Breast epithelium (tissue), 3 donors: ENCODE measurements at regions not wholly inside any gene's neighbourhood (a gene's known extent, or its start where the extent isn't known, plus 50 kb on each side); places are given as distances from the start of the nearest gene placed in this dataset.

Experiments used
- CTCF ChIP-seq, 3 donors: fragments of 450-650 bp; IDR thresholded peaks; one replicate each; pipeline ENCODE4 v1.5.1; 2016 to 2017; ENCODE audit warnings: antibody characterized with exemption in 3 of 3, mild to moderate bottlenecking in 3 of 3, moderate library complexity in 3 of 3
- POLR2A ChIP-seq: fragments of 450-650 bp; IDR thresholded peaks from one replicate; pipeline ENCODE4 v1.6.1; 2016; ENCODE audit warnings: antibody characterized with exemption, mild to moderate bottlenecking, moderate library complexity

DNA sequence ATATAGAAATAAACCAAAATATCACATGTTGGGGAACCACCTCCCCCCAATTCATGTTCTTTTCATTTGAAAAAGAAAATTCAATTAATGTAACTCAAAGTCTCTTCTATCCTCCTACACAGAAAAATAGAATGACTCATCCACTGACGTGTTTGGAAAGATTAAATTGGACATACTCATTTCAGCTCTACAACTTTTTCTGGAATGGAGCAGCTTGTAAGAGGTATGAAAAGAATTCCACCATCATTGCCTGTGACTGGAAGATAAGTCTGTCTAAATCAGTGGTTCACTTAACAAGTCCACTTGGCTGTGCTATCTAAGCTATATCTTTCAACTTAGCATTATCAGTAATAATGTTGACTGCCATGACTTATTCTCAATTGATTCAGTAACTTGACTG lies 702.3 kb downstream of the BRINP3 start:
- TF ChIP-seq CTCF (IDR thresholded peaks at IDR 0.05) (no peak), POLR2A (no peak)
